SW 1271 (cell line): ENCODE measurements at regions not wholly inside any gene's neighbourhood (a gene's known extent, or its start where the extent isn't known, plus 50 kb on each side); places are given as distances from the start of the nearest gene placed in this dataset.
"Not testable (repeated sequence)": the region's sequence is repeated elsewhere in the genome, so short reads cannot be mapped to it uniquely, and the experiment has no call there.

Source experiments
- DNase-seq, 2 experiments: peaks; one replicate each; lab custom pipeline; 2025; lab: John Stamatoyannopoulos, UW

DNA sequence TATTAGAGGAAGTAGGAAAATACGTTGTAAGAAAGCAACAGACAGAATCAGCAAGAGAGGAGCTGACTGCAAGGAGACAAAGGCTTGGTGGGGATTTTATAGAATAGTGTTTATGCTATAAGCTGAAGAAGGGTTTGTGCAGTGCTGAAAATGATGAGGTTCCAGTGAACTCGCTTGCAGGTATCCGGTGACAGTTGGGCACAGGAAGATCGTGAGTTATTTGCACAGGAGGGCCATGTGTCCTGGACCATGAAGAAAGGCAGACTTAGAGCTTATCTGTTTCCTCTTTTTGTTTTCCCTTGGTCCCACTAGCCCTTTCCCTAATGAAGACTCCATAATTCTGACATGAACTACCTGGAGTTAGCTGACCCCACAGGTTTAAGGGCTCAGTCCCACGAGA lies 61.4 kb downstream of the NXNL2 start:
- no peak for DNase-seq

DNA sequence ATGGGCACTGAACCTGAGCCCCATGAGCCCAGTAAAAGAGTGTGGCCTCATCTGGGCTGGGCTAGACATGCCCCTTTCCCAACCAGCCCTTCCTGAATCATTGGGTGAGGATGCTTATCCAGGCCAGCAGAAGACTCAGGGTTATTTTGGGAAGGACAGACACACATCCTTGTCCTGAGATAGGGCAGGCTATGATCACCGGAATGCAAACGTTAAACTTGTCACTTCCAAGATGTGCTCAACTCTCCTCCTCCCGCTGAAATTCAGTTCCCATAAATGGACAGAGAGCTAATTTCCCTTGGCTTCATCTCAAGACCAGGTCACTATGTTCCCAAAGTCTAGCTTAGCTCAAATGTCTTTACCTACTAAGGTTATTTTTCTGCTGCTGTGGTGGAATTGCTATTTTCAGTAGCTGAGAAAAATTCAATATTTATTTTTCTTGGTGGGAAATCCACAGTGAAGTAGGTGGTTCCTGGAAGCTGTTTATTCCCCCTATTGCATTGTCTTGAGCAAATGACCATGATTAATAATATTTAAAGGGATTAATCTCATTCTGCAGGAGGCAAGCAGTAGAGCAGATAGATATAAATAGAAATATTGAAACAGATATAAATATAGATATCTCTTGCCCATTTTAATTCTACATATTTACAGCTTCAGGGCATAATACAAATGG lies 70.0 kb downstream of the NXNL2 start:
- no peak for DNase-seq

DNA sequence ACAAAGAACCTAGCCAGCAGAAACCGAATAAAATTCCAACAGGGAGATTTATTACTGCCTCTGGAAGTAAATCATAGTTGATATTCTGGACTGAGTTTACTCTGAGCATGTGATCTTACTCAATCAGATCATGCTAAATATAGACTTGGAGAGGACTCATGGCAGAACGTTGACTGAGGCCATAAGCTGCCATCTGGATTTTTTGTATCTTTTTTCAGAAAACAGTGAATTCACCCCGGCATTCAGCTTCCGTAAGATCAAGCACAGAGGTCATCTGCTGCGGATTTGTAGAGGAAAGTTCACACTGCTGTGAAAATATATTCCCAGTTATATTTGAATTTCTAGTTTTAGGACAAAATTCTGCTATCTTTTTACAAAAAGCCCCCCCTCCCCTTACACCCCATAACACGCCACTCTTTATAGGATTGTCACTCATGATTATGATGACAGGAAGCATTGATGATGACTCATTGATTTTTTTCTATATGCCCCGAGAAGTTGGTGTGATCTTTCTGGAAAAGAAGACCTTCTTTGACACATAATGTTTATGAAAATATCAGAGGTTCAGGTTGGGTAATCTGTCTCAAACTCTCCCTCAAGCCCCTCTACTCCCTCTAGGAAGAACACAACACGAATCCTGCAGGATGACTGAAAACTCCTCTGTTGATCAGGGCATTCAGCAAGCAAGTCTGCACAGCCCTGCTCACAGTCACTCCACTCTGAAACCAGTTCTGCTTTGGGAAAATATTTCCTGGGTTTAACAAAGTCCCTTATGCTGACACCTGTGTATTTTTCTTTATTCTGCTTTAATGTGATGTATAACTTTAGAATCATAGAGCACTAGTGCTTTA lies 70.8 kb downstream of the NXNL2 start:
- DNase-seq: no peak

DNA sequence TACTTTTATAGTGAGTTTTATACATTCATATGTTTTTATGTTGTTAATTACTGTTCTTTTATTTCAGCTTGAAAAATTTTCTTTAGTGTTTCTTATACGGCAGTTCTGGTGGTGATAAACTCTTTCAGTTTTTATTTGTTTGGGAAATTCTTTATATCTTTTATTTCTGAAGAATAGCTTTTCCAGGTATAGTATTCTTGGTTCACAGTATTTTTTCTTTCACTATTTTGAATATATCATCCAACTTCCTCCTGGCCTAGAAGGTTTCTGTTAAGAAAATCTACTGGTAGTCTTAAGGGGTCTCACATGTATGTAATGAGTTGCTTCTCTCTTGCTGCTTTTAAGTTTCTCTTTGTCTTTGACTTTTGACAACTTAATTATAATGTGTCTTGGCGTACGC lies 79.4 kb downstream of the NXNL2 start:
- no peak for DNase-seq

DNA sequence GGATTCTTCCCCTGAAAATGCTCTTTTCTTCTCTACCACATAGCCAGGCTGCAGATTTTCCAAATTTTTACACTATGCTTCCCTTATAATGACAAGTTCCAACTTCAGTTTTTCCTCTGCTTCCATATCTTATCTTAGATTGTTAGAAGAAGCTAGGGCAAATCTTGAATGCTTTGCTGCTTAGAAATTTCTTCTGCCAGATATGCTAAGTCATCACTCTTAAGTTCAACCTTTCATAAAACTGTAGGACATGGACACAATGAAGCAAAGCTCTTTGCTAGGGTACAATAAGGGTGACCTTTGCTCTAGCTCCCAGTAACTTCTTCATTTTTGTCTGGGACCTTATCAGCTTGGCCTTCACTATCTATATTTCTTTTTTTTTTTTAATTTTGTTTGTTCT lies 88.7 kb downstream of the NXNL2 start:
- no peak for DNase-seq

DNA sequence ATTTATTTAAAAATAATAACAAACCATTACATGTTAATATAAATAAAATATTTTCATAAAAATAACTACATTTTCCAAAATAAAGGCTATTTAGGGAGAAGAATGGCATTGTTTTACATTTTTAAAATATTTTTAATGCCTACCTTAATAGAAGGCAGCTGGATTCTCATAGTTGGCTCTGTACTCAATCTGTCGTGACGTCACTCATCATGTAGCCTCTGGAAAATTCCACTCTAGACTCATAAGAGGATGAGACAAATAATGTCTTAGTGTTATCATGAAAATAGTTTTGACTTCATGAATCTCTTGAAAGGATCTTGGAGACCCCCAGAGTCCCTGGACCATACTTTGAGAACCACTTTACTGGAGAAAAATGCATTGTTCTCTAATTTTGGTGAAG lies 93.1 kb downstream of the NXNL2 start:
- DNase-seq: no peak

DNA sequence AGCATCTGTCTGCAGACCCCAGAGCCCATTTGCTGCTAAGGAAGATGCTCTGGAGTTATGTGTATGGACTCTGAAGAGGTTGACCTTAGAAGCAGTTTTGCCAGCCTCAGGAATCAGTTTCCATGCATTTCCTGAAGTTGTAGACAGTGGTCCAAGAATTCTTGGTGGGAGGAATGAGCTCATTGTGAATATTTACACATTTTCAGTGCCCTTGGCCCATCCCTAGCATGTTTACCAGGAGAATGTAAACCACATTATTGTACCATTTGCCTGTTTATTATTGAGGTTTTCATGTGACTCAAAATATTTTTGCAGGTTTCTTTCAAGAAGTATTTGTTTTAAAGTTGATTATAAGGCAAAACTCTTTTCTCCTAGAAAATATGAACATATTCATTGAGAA lies 93.8 kb downstream of the NXNL2 start:
- no peak for DNase-seq

DNA sequence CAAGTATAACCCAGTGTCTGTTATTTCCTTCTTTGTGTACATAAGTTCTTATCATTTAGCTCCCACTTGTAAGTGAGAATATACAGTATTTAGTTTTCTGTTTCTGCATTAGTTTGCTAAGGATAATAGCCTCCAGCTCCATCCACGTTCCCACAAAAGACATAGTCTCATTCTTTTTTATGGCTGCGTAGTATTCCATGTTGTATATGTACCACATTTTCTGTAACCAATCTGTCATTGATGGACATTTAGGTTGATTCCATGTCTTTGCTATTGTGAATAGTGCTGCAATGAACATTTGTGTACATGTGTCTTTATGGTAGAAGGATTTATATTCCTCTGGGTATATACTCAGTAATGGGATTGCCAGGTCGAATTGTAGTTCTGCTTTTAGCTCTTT lies 95.6 kb downstream of the NXNL2 start:
- DNase-seq: not testable (repeated sequence)

DNA sequence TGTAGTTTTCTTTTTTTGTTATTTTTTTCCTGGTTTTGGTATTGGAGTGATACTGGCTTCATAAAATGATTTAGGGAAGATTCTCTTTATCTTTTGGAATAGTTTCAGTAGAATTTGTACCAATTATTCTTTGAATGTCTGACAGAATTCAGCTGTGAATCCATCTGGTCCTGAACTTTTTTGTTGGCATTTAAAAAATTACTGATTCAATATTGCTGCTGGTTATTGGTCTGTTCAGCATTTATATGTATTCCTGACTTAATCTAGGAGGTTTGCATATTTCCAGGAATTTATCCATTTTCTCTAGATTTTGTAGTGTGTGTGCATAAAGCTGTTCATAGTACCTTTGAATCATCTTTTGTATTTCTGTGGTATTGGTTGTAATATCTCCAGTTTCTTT lies 100.2 kb downstream of the NXNL2 start:
- DNase-seq: no peak

DNA sequence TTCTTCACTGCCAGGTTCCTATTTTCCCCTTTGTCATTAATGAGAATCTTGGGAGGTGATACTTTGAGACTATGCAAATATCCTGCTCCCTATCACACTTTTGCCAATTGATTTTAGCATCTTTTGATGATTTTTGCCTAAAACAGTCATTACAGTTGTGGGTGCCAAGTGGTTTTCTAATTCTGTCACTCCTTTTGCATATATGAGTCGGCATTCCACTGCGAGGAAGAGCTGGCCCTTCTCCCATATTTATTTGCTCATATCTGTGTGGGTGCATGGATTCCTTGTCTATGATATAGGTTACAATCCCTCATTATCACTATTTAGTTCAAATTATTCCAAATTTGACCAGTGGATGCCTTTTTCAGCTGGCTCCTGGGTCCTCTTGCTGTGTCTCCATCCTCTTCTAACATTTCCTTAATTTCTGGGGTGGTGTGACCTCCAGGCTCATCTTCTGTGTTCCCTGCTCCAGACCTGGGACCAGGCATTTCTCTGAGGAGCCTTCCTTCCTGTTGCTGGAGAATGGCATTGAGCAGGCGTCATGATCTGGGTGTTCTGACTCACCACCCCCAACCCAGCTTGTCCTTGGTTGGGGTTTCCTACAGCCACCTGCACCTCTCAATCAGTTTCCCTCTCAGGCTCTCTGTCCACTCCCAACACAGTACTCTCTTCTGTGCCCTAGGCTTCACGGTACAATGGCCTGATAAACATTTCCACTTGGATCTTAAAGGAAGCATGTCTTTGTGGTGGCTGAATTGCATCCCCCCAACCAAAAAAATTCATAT lies 106.7 kb downstream of the NXNL2 start:
- no peak for DNase-seq

DNA sequence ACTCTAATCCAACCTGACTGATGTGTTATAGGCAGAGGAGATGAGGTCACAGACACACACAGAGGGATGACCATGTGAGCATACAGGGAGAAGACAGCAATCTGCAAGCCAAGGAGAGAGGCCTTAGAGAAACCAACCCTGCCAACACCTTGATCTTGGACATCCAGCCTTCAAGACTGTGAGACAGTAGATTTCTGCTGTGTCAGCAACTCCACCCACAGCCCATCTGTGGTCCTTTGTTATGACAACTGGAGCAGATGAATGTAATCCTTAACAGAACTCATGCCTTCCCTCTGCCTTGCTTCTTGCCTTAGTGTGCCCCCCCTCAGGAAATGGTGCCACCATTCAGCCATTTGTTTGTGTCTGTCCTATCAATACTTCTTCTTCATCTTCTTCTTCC lies 107.4 kb downstream of the NXNL2 start:
- DNase-seq: no peak

DNA sequence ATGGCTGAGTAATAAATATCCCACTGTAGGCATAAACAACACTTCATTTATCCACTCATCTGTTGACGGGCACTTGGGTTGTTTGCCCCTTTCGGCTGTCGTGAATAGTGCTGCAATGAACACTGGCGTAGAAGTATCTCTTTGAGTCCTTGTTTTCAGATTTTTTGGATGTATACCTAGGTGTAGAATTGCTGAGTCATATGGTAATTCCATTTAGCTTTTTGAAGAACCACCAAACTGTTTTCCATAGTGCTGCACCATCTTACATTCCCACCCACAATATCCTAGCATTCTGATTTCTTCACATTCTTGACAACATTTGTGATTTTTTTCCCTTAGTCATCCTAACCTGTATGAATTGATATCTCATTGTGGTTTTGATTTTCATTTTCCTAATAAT lies 109.0 kb downstream of the NXNL2 start:
- no peak for DNase-seq

DNA sequence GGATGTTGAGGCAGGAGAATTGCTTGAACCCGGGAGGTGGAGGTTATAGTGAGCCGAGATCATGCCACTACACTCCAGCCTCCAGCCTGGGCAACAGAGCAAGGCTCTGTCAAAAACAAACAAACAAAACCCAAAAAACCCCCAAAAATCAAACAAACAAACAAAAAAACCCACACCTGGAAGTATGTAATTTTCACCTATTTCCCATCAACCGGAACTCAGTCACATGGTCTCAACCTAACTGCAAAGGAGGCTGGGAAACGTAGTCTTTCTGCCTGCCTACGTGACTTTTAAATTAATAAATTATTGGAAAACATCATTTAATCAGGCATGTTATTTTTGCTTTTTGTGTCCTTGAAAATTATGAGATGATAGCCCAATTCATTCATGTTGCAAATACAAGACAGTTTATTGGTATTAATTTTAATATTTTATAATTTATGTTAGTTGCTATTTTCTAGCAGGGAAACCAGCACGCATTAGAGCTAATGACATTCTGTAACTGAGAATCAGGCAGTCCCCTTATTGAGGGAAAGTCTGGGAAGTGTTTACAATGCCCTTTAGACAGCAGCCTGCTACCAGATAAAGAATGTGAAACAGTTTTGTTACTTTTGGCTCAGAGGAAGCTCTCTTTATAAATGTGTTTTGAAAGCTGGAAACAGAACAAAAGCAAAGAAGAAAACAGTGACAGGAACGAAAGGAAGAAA lies 110.3 kb downstream of the NXNL2 start:
- DNase-seq: no peak

DNA sequence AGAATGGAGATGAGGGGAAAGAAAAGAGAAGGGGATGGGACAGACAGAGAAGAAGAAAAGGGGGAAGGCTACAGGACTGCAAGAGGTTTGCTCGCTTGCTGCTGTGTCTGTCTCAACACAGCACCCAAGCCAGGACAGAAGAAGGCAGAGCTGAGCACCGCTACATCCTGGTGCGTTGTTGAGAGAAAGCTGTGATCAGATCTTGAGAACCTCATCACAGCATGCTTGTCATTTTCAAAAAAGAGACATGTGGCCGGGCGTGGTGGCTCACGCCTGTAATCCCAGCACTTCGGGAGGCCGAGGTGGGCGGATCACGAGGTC lies 110.9 kb downstream of the NXNL2 start:
- no peak for DNase-seq

DNA sequence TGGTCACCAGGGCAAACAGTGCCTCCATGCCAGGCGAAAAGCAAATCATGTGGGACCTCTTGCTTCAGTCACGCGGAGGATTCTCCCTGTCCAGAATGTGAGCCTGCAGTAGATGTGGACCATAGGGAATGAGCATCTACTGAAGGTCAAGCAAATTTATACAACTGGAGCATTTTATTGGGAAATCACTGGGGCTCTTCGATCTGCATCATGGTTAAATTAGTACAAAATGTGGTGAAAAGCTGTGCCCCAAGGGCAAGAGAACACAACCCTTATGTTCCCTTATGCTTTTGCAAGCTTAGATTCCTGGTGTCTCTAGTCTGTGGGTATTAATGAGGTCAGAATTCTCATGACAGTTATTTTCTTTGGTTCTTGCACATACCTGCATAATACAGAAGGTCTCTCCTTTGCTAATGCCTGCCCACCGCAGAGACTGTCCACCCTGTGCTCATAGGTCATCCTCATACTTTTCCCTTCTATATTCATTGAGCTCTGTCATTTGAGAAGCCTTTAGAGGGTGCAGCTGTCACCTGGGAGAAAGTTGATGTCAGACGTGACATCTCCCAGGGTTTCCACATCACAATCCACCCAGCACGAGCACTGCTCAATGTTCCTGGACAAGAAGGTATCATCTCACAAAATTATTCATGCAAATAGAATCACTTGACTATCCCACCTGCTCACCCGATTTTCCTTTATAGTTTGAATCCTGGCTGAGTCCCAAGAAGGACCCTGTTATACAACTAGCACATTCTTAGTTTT lies 111.7 kb downstream of the NXNL2 start:
- no peak for DNase-seq

DNA sequence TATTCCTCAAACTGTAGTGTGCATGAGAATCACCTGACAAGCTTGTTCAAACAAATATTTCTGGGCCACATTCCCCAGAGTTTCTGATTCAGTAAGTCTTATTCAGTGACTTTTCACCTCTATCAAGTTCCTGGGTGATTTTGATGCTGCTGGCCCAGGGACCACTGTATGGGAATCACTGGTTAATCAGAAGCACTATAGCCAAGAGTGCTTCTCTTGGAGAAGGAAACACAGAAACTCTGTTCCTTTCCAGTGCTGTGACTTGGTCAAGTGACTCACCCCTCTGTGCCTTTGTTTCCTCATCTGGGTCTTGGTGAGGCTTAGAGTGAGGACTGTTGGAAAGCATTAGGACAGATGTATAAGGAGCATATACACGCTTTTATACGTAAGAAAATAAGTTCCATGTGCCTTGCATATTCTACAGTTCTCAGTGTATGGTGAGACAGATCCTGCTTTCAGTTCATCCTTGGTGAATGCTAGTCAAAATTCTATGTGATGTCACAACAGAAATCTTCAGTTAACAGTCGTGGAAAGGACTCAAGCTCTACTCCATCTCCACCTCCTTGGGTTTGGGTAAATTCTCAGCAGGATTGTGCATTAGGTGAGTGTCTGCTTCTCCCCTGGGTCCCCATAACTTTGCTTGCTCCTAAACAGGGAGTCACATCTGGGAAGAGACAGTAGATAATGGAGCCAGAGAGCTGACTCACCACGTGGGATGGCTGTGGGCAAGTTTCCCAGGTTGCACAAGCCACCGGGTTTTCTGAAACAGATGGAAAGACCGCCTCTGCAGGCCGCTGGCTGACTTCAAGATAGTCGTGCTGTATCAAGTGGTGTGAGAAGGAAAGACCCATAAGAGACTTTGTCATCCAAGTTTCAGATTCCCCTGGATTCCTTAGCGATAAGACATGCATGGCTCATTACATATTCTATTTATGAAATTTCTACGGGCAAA lies 117.0 kb downstream of the NXNL2 start:
- no peak for DNase-seq

DNA sequence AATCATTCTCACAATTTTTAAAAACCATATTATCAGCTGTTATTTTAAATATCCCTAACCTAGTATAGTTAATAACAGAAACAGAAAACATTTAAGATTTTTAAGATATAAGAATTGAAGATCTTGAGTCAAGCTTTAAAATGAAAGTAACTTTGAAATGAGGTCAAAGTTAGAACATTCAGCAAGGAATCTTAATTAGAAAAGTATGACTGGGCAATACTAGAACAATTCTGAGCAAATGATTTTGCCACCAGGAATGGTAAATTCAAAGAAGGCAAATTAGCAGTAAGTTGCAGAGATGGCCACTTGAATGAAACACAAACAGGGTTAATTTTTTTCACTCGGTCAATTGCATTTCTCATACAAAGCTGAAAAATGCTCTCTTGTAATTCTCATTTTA lies 117.9 kb downstream of the NXNL2 start:
- no peak for DNase-seq

DNA sequence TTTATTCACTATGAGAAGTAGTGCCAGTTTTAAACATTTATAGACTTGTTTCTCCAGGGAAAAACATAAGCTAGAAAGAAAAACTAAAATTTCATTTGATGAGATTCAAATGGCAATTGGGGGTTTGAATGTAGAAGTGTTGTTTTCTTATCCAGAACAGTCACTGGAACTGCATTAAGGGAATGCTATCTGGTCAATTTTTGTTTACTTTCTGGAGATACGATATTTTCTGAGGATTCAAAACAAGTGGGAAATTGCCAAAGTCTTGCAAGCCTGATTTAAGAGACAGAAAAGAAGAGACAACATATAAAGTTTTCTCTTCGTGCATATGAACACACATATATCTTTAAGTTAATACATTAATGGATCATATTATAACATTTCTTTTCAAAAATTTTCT lies 118.4 kb downstream of the NXNL2 start:
- no peak for DNase-seq

DNA sequence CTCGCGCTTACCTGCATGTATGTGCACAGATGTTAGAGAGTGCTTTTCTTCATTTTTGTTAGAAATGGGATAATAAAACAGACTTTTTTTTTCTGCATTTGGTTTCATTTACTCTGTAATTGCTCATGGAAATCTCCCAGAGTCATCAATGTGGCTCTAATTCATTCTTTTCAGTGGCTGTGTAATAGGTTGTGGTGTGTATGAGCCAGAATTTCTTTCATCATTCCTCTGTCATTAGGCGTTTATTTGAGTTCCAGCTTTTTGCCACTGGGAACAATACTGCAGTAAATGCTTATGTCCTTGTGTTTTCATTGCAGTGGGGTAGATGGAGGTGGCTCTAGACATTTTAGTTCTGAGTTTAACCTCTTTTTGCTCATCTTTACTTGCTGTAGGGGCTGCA lies 118.9 kb downstream of the NXNL2 start:
- DNase-seq: no peak

DNA sequence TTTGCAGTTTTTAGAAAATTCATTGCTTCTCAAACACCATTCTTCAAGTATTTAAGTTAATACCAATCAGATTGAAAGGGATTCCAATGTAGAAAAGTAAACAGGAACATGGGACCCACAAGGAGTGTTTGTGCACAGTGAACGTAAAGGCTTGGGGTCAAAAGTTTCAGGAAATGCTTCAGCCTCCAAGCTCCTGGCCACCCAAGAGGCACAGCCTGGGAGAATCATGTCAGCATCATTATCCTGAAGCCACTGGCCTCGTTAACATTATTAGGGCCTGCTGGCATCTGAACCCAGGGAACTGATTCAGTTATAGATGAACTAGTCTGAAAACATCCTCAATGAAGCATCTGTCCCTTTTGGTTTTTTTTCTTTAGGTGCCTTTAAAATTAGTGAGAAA lies 122.9 kb downstream of the NXNL2 start:
- DNase-seq: no peak
